Breast epithelium (tissue), 4 donors: ENCODE measurements at regions not wholly inside any gene's neighbourhood (a gene's known extent, or its start where the extent isn't known, plus 50 kb on each side); places are given as distances from the start of the nearest gene placed in this dataset.

Source experiments
- DNase-seq, 2 donors: peaks; one replicate each; pipeline ENCODE4 v3.0.0-alpha.2; 2019; ENCODE audit warnings: low spot score in 2 of 2
- H3K27ac ChIP-seq, 2 donors: fragments of 200-600 bp; sonication (generic) in 1 of 2; one replicate each; pipeline ENCODE4 v1.5.1; 2016 to 2019; ENCODE audit warnings: mild to moderate bottlenecking in 1 of 2
- H3K27me3 ChIP-seq, 2 donors: fragments of 200-600 bp; sonication (generic) in 1 of 2; one replicate each; pipeline versions ENCODE4 v1.5.1 to v1.6.0; 2017 to 2019; ENCODE audit warnings: control low read depth in 1 of 2, mild to moderate bottlenecking in 1 of 2
- H3K36me3 ChIP-seq: fragments of 200-600 bp; one replicate; pipeline ENCODE4 v1.5.1; 2019
- H3K4me1 ChIP-seq, 2 donors: fragments of 200-600 bp; sonication (generic); one replicate each; pipeline ENCODE4 v1.5.1; 2016 to 2019; ENCODE audit warnings: control low read depth in 1 of 2
- H3K4me3 ChIP-seq, 3 donors: fragments of 200-600 bp; sonication (generic); 1 replicate in 2 of 3; 2 replicates in 1 of 3; pipeline ENCODE4 v1.5.1; 2016 to 2019; ENCODE audit warnings: mild to moderate bottlenecking in 3 of 3, moderate library complexity in 2 of 3
- H3K9me3 ChIP-seq, 2 donors: fragments of 200-600 bp; sonication (generic) in 1 of 2; one replicate each; pipeline ENCODE4 v1.5.1; 2016 to 2019; ENCODE audit warnings: control low read depth in 1 of 2
- CTCF ChIP-seq, 3 donors: fragments of 450-650 bp; IDR thresholded peaks; one replicate each; pipeline ENCODE4 v1.5.1; 2016 to 2017; ENCODE audit warnings: antibody characterized with exemption in 3 of 3, mild to moderate bottlenecking in 3 of 3, moderate library complexity in 3 of 3
- POLR2A ChIP-seq: fragments of 450-650 bp; IDR thresholded peaks from one replicate; pipeline ENCODE4 v1.6.1; 2016; ENCODE audit warnings: antibody characterized with exemption, mild to moderate bottlenecking, moderate library complexity
- POLR2AphosphoS5 ChIP-seq, 3 donors: sonication (generic); formaldehyde crosslinking; IDR thresholded peaks; one replicate each; pipeline ENCODE4 v1.6.1; 2017; ENCODE audit warnings: antibody characterized with exemption in 3 of 3
- intact Hi-C: fragments of 100-400 bp; cut with DNase I; formaldehyde crosslinking; loops from one replicate; pipeline ENCODE4 v1.15.1; 2023; ENCODE audit warnings: low total_unique reads

GRCh38 chr13:83272652-83273240 lies 609.5 kb downstream of the SLITRK1 start:
- H3K4me3 ChIP-seq = no peak overlapping the region
- no peaks in the 10 kb centered on the region for H3K36me3 ChIP-seq
- no peak for TF ChIP-seq POLR2AphosphoS5 (IDR thresholded peaks at IDR 0.05)
- no peak for TF ChIP-seq POLR2A
- no peak for TF ChIP-seq CTCF (IDR thresholded peaks at IDR 0.05)
- no peak overlapping the region for H3K27ac ChIP-seq
- H3K4me1 ChIP-seq = no peaks in the 10 kb centered on the region
- intact Hi-C loops = no loop called here
- H3K27me3 ChIP-seq = no peaks in the 10 kb centered on the region
- DNase-seq = no peak
- no peaks in the 10 kb centered on the region for H3K9me3 ChIP-seq

- H3K4me1 ChIP-seq = no peaks in the 10 kb centered on the region
Observed at GRCh38 chr13:83272076-83272475, 610.2 kb downstream of the SLITRK1 start.

GRCh38 chr13:83265279-83265678 lies 617.0 kb downstream of the SLITRK1 start:
- no peaks in the 10 kb centered on the region for H3K36me3 ChIP-seq
- TF ChIP-seq POLR2A (no peak), CTCF (IDR thresholded peaks at IDR 0.05) (no peak), POLR2AphosphoS5 (IDR thresholded peaks at IDR 0.05) (no peak)
- no peak for DNase-seq
- intact Hi-C loops = no loop called here
- no peak overlapping the region for H3K4me3 ChIP-seq
- no peaks in the 10 kb centered on the region for H3K27me3 ChIP-seq
- H3K9me3 ChIP-seq = no peaks in the 10 kb centered on the region
- no peak overlapping the region for H3K27ac ChIP-seq
- H3K4me1 ChIP-seq = no peaks in the 10 kb centered on the region

More at GRCh38 chr13:83272076-83272475, 610.2 kb downstream of the SLITRK1 start:
- Histone ChIP-seq H3K27ac (no peak overlapping the region), H3K9me3 (no peaks in the 10 kb centered on the region), H3K4me3 (no peak overlapping the region), H3K36me3 (no peaks in the 10 kb centered on the region), H3K27me3 (no peaks in the 10 kb centered on the region)
- intact Hi-C loops = no loop called here
- TF ChIP-seq CTCF (IDR thresholded peaks at IDR 0.05) (no peak), POLR2A (no peak), POLR2AphosphoS5 (IDR thresholded peaks at IDR 0.05) (no peak)
- DNase-seq = no peak

GRCh38 chr13:83248751-83249150 lies 633.5 kb downstream of the SLITRK1 start:
- DNase-seq = peak in 1 of 2 donors; percentile 71
- peak in 1 of 3 donors; percentile 22 for TF ChIP-seq POLR2AphosphoS5 (IDR thresholded peaks at IDR 0.05)
- TF ChIP-seq POLR2A = no peak
- H3K27ac ChIP-seq = no peak overlapping the region
- H3K36me3 ChIP-seq = no peaks in the 10 kb centered on the region
- H3K4me1 ChIP-seq = no peaks in the 10 kb centered on the region
- intact Hi-C loops = no loop called here
- H3K9me3 ChIP-seq = no peaks in the 10 kb centered on the region
- H3K4me3 ChIP-seq = no peak overlapping the region
- H3K27me3 ChIP-seq = no peaks in the 10 kb centered on the region

- H3K4me3 ChIP-seq = no peak overlapping the region
- no peaks in the 10 kb centered on the region for H3K27me3 ChIP-seq
- H3K27ac ChIP-seq = no peak overlapping the region
- no peaks in the 10 kb centered on the region for H3K9me3 ChIP-seq
- no peak for TF ChIP-seq POLR2A
- TF ChIP-seq POLR2AphosphoS5 (IDR thresholded peaks at IDR 0.05) = no peak
- TF ChIP-seq CTCF (IDR thresholded peaks at IDR 0.05) = no peak
- intact Hi-C loops = no loop called here
- no peak for DNase-seq
- no peaks in the 10 kb centered on the region for H3K4me1 ChIP-seq
- no peaks in the 10 kb centered on the region for H3K36me3 ChIP-seq
Observed at GRCh38 chr13:83232626-83233025, 649.6 kb downstream of the SLITRK1 start.
